IPS-18c (cell line): ENCODE measurements at regions not wholly inside any gene's neighbourhood (a gene's known extent, or its start where the extent isn't known, plus 50 kb on each side); places are given as distances from the start of the nearest gene placed in this dataset.
"Not testable (repeated sequence)": the region's sequence is repeated elsewhere in the genome, so short reads cannot be mapped to it uniquely, and the experiment has no call there.

Experiments used
- H3K4me3 ChIP-seq: 2 replicates; pipeline ENCODE4 v1.7.0; 2013; ENCODE audit warnings: low read depth, mild to moderate bottlenecking, low read length, moderate library complexity; ENCODE audit not compliant: insufficient read depth
- H3K9me3 ChIP-seq: one replicate; pipeline ENCODE4 v1.6.1; 2013; ENCODE audit warnings: mild to moderate bottlenecking, low read length, moderate library complexity; ENCODE audit not compliant: control insufficient read depth, insufficient read depth

GRCh38 chr7:25454562-25455041, 226.3 kb upstream of the NPVF start:
- Histone ChIP-seq H3K4me3 (no peak overlapping the region), H3K9me3 (no peaks in the 10 kb centered on the region)

- Histone ChIP-seq H3K9me3 (no peaks in the 10 kb centered on the region), H3K4me3 (no peak overlapping the region)
Observed at GRCh38 chr7:25455683-25456251, 227.5 kb upstream of the NPVF start.

- Histone ChIP-seq H3K9me3 (no peaks in the 10 kb centered on the region), H3K4me3 (no peak overlapping the region)
Observed at GRCh38 chr7:25456467-25457171, 228.3 kb upstream of the NPVF start.

- Histone ChIP-seq H3K9me3 (no peaks in the 10 kb centered on the region), H3K4me3 (no peak overlapping the region)
Observed at GRCh38 chr7:25459057-25459456, 230.8 kb upstream of the NPVF start.

- no peak overlapping the region for H3K4me3 ChIP-seq
- H3K9me3 ChIP-seq = no peaks in the 10 kb centered on the region
Observed at GRCh38 chr7:25460433-25460832, 232.1 kb upstream of the NPVF start.

GRCh38 chr7:25469669-25470068, 241.4 kb upstream of the NPVF start:
- no peaks in the 10 kb centered on the region for H3K9me3 ChIP-seq
- no peak overlapping the region for H3K4me3 ChIP-seq

- Histone ChIP-seq H3K4me3 (no peak overlapping the region), H3K9me3 (peaks cover 2% of the 10 kb centered on the region)
Observed at GRCh38 chr7:25476863-25477499, 248.7 kb upstream of the NPVF start.

- not testable (repeated sequence) for H3K9me3 ChIP-seq, H3K4me3 ChIP-seq
Observed at GRCh38 chr7:25478221-25478620, 249.9 kb upstream of the NPVF start.

GRCh38 chr7:25478925-25479324, 250.6 kb upstream of the NPVF start:
- no peak overlapping the region for H3K4me3 ChIP-seq

GRCh38 chr7:25481891-25482290, 253.6 kb upstream of the NPVF start:
- Histone ChIP-seq H3K9me3 (no peaks in the 10 kb centered on the region), H3K4me3 (no peak overlapping the region)

More at GRCh38 chr7:25478925-25479324, 250.6 kb upstream of the NPVF start:
- H3K9me3 ChIP-seq = peaks cover 2% of the 10 kb centered on the region

GRCh38 chr7:25482631-25483030, 254.3 kb upstream of the NPVF start:
- no peaks in the 10 kb centered on the region for H3K9me3 ChIP-seq
- H3K4me3 ChIP-seq = no peak overlapping the region

DNA sequence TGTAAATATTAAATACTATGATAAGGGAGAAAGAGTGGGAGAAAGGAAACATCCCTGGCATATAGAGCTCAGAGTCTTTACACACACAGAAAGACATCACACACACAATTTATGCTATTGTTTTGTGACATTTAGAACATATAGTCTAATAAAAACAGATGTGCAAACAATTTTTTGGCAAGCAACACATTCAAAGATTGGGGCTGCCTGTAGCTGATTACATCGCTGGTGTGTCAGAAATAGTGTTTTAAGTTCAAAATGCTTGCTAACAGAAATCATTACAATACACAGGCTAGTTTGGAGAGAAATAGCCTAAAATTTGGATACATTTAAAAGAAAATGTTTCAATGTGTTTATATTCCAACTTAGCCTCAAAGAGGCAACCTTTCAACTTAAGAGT, 256.7 kb upstream of the NPVF start:
- Histone ChIP-seq H3K9me3 (no peaks in the 10 kb centered on the region), H3K4me3 (no peak overlapping the region)

DNA sequence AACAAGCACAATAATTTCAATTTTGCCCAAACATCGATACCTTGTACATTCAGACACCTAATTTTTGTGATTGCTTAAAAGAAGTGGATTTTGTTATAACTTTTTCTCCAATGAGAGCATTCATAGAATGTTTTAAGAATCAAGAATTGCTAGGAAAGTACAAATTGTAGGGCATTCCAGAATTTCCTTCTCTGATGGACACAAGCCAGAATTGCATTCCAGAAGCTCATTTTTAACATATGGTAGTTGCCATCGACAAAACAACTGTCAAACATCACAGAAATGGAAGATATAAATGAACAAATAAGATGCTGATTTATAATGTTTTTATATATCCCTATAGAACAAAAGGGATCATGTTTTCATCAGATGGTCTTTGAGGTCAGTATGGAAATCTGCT, 258.4 kb upstream of the NPVF start:
- no peak overlapping the region for H3K4me3 ChIP-seq
- H3K9me3 ChIP-seq = no peaks in the 10 kb centered on the region

- H3K9me3 ChIP-seq = no peaks in the 10 kb centered on the region
- H3K4me3 ChIP-seq = no peak overlapping the region
Observed at GRCh38 chr7:25493805-25494366, 265.6 kb upstream of the NPVF start.

GRCh38 chr7:25494896-25495295, 266.6 kb upstream of the NPVF start:
- Histone ChIP-seq H3K9me3 (no peaks in the 10 kb centered on the region), H3K4me3 (no peak overlapping the region)

- Histone ChIP-seq H3K4me3 (no peak overlapping the region), H3K9me3 (no peaks in the 10 kb centered on the region)
Observed at GRCh38 chr7:25495342-25496250, 267.3 kb upstream of the NPVF start.
